LoVo (cell line): ENCODE measurements at regions not wholly inside any gene's neighbourhood (a gene's known extent, or its start where the extent isn't known, plus 50 kb on each side); places are given as distances from the start of the nearest gene placed in this dataset.
"Not testable (repeated sequence)": the region's sequence is repeated elsewhere in the genome, so short reads cannot be mapped to it uniquely, and the experiment has no call there.

ENCODE experiments used
- DNase-seq: peaks from one replicate; pipeline ENCODE4 v3.0.0-alpha.2; 2016; ENCODE audit warnings: low spot score

GRCh38 chr5:158478139-158478538, 619.2 kb upstream of the CLINT1 start:
- DNase-seq, result no peak

GRCh38 chr5:158477214-158477613, 618.3 kb upstream of the CLINT1 start:
- no peak for DNase-seq

- DNase-seq, result no peak
These were observed 614.2 kb upstream of the CLINT1 start for GRCh38 chr5:158473016-158473635.

GRCh38 chr5:158471535-158471924, 612.6 kb upstream of the CLINT1 start:
- DNase-seq, result peak; percentile 16

GRCh38 chr5:158470764-158471534, 612.0 kb upstream of the CLINT1 start:
- no peak for DNase-seq

GRCh38 chr5:158468444-158468843, 609.5 kb upstream of the CLINT1 start:
- DNase-seq, result no peak

GRCh38 chr5:158466191-158466590, 607.2 kb upstream of the CLINT1 start:
- no peak for DNase-seq

GRCh38 chr5:158465086-158465972, 606.4 kb upstream of the CLINT1 start:
- DNase-seq, result no peak

GRCh38 chr5:158464383-158464782, 605.4 kb upstream of the CLINT1 start:
- no peak for DNase-seq

GRCh38 chr5:158463938-158464337, 605.0 kb upstream of the CLINT1 start:
- no peak for DNase-seq

GRCh38 chr5:158463188-158463587, 604.2 kb upstream of the CLINT1 start:
- no peak for DNase-seq

GRCh38 chr5:158462349-158463114, 603.6 kb upstream of the CLINT1 start:
- no peak for DNase-seq

GRCh38 chr5:158461240-158461854, 602.4 kb upstream of the CLINT1 start:
- no peak for DNase-seq

- no peak for DNase-seq
These were observed 599.1 kb upstream of the CLINT1 start for GRCh38 chr5:158458086-158458485.

- peak; percentile 4 for DNase-seq
These were observed 597.8 kb upstream of the CLINT1 start for GRCh38 chr5:158456756-158457155.

GRCh38 chr5:158456241-158456640, 597.3 kb upstream of the CLINT1 start:
- DNase-seq, result no peak

- no peak for DNase-seq
These were observed 593.2 kb upstream of the CLINT1 start for GRCh38 chr5:158451993-158452672.

- DNase-seq, result no peak
These were observed 592.5 kb upstream of the CLINT1 start for GRCh38 chr5:158451203-158451992.

- no peak for DNase-seq
These were observed 591.8 kb upstream of the CLINT1 start for GRCh38 chr5:158450751-158451171.

- DNase-seq, result not testable (repeated sequence)
These were observed 587.8 kb upstream of the CLINT1 start for GRCh38 chr5:158446761-158447160.
